ENCODE measurements at regions not wholly inside any gene's neighbourhood (a gene's known extent, or its start where the extent isn't known, plus 50 kb on each side); places are given as distances from the start of the nearest gene placed in this dataset.

GRCh38 chr10:121245754-121246153 is 352.5 kb downstream of the FGFR2 start:
- TF ChIP-seq CTCF (conservative IDR thresholded peaks at IDR 0.05; ENCODE audit: low read depth), result no peak
- no peak overlapping the region for H3K27ac ChIP-seq
- no peak for DNase-seq (ENCODE audit: low spot score)
- CTCF ChIA-PET, result no interaction called here
- POLR2A ChIA-PET (ENCODE audit: low non-redundant PET), result no interaction called here

- TF ChIP-seq CTCF (conservative IDR thresholded peaks at IDR 0.05; ENCODE audit: low read depth), result no peak
- H3K27ac ChIP-seq, result no peak overlapping the region
- no peak for DNase-seq (ENCODE audit: low spot score)
- ChIA-PET POLR2A (ENCODE audit: low non-redundant PET) (no interaction called here), CTCF (no interaction called here)
Measured at GRCh38 chr10:121248266-121248665, 350.0 kb downstream of the FGFR2 start.

- CTCF ChIA-PET, result no interaction called here
- no peak for DNase-seq (ENCODE audit: low spot score)
- no peak for TF ChIP-seq CTCF (conservative IDR thresholded peaks at IDR 0.05; ENCODE audit: low read depth)
- POLR2A ChIA-PET (ENCODE audit: low non-redundant PET), result no interaction called here
- H3K27ac ChIP-seq, result no peak overlapping the region
Measured at GRCh38 chr10:121250995-121251764, 347.1 kb downstream of the FGFR2 start.

GRCh38 chr10:121252756-121253155 is 345.5 kb downstream of the FGFR2 start:
- ChIA-PET POLR2A (ENCODE audit: low non-redundant PET) (no interaction called here), CTCF (no interaction called here)
- no peak overlapping the region for H3K27ac ChIP-seq
- DNase-seq (ENCODE audit: low spot score), result no peak
- no peak for TF ChIP-seq CTCF (conservative IDR thresholded peaks at IDR 0.05; ENCODE audit: low read depth)

GRCh38 chr10:121260377-121260776 is 337.9 kb downstream of the FGFR2 start:
- no peak for TF ChIP-seq CTCF (conservative IDR thresholded peaks at IDR 0.05; ENCODE audit: low read depth)
- H3K27ac ChIP-seq, result no peak overlapping the region
- DNase-seq (ENCODE audit: low spot score), result peak; percentile 26
- POLR2A ChIA-PET (ENCODE audit: low non-redundant PET), result no interaction called here
- CTCF ChIA-PET, result no interaction called here

- no peak for TF ChIP-seq CTCF (conservative IDR thresholded peaks at IDR 0.05; ENCODE audit: low read depth)
- no peak overlapping the region for H3K27ac ChIP-seq
- ChIA-PET CTCF (no interaction called here), POLR2A (ENCODE audit: low non-redundant PET) (no interaction called here)
- no peak for DNase-seq (ENCODE audit: low spot score)
Measured at GRCh38 chr10:121261665-121262064, 336.6 kb downstream of the FGFR2 start.
